Esophagus squamous epithelium (tissue), 5 donors: ENCODE measurements at regions not wholly inside any gene's neighbourhood (a gene's known extent, or its start where the extent isn't known, plus 50 kb on each side); places are given as distances from the start of the nearest gene placed in this dataset.

Experiments
- DNase-seq: peaks from one replicate; lab custom pipeline; 2025; lab: John Stamatoyannopoulos, UW
- H3K27ac ChIP-seq, 4 donors: fragments of 200-600 bp; sonication (generic); one replicate each; pipeline ENCODE4 v1.5.1; 2016 to 2019; ENCODE audit warnings: mild to moderate bottlenecking in 1 of 4
- H3K27me3 ChIP-seq, 4 donors: fragments of 200-600 bp; sonication (generic); 1 replicate in 3 of 4; 2 replicates in 1 of 4; pipeline versions ENCODE4 v1.5.1 to v1.6.0; 2017 to 2021; ENCODE audit warnings: antibody characterized with exemption in 1 of 4
- H3K36me3 ChIP-seq, 3 donors: fragments of 200-600 bp; sonication (generic); one replicate each; pipeline ENCODE4 v1.5.1; 2016 to 2019
- H3K4me1 ChIP-seq, 3 donors: fragments of 200-600 bp; sonication (generic); one replicate each; pipeline ENCODE4 v1.5.1; 2017 to 2019
- H3K4me3 ChIP-seq, 4 donors: fragments of 200-600 bp; sonication (generic); 1 replicate in 3 of 4; 2 replicates in 1 of 4; pipeline ENCODE4 v1.5.1; 2016 to 2019; ENCODE audit warnings: mild to moderate bottlenecking in 2 of 4, moderate library complexity in 1 of 4
- H3K9me3 ChIP-seq, 3 donors: fragments of 200-600 bp; sonication (generic); one replicate each; pipeline ENCODE4 v1.5.1; 2016 to 2019
- CTCF ChIP-seq, 6 experiments: fragments of 450-650 bp in 4 of 6; fragments of 200-600 bp in 2 of 6; sonication (generic) in 2 of 6; IDR thresholded peaks; one replicate each; pipeline ENCODE4 v1.5.1; 2016 to 2019; ENCODE audit warnings: antibody characterized with exemption in 6 of 6, mild to moderate bottlenecking in 4 of 6, moderate library complexity in 4 of 6
- POLR2A ChIP-seq, 4 donors: fragments of 450-650 bp; IDR thresholded peaks; one replicate each; pipeline ENCODE4 v1.6.1; 2017; ENCODE audit warnings: antibody characterized with exemption in 4 of 4, mild to moderate bottlenecking in 4 of 4, moderate library complexity in 3 of 4
- WGBS, 2 donors: methylation state at CpG; one replicate each; pipeline ENCODE4 v1.1.5; 2018; 5-methylcytosine and 5-hydroxymethylcytosine counted together
- intact Hi-C: fragments of 100-400 bp; cut with DNase I; formaldehyde crosslinking; loops from one replicate; pipeline ENCODE4 v1.15.0; 2022
- donor health status: DM: yes; HTN: yes; CAD: no.

DNA sequence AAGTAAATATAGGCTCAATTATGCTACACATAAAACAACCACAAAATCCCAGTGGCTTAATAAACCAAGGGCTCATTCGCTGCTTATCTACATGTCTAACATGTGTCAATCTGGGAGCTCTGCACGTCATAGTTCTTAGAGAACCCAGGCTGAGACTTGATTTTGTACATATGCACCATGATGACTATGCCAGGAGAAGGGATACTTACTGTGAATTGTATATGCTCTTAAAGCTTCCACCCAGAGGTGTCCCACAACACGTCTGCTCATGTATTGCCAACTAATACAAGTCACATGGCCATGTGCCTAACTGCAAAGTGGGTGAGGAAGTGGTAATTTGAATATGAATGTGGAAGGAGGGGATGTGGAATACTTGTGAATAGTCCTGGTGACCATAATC is 262.1 kb downstream of the CPS1 start:
- intact Hi-C loops: no loop called here
- Histone ChIP-seq H3K27ac (no peak overlapping the region), H3K4me1 (no peaks in the 10 kb centered on the region), H3K4me3 (no peak overlapping the region), H3K9me3 (no peaks in the 10 kb centered on the region), H3K36me3 (no peaks in the 10 kb centered on the region), H3K27me3 (no peaks in the 10 kb centered on the region)
- WGBS, 2 donors: 52 to 54% methylated on average over 2 to 3 of the region's 3 CpGs
- no peak for DNase-seq
- no peak for TF ChIP-seq POLR2A (IDR thresholded peaks at IDR 0.05)
- no peak for TF ChIP-seq CTCF (IDR thresholded peaks at IDR 0.05)

DNA sequence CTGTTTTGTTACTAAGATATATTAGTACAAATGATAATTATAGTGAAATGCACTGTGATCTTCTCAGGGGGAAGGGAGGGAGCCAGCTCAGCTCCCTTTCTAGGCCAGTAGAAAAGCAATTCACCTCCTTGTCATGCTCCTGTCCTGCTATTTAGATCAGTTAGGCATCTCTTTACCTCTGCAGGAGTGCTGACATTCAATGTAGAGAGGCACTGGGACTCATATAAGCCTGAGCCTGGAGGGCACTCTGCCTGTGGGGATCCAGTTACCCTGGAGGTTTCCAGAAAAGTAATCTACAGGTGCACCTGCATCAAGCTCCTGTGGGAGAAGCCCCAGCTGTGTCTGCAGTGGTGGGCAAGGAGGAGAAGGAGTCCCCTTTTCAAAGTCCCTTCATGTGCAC is 277.0 kb downstream of the CPS1 start:
- no peaks in the 10 kb centered on the region for H3K36me3 ChIP-seq
- no peak for TF ChIP-seq POLR2A (IDR thresholded peaks at IDR 0.05)
- no peak for TF ChIP-seq CTCF (IDR thresholded peaks at IDR 0.05)
- H3K9me3 ChIP-seq: no peaks in the 10 kb centered on the region
- H3K4me1 ChIP-seq: no peaks in the 10 kb centered on the region
- H3K27ac ChIP-seq: no peak overlapping the region
- intact Hi-C loops: no loop called here
- H3K27me3 ChIP-seq: no peaks in the 10 kb centered on the region
- H3K4me3 ChIP-seq: no peak overlapping the region
- no peak for DNase-seq

DNA sequence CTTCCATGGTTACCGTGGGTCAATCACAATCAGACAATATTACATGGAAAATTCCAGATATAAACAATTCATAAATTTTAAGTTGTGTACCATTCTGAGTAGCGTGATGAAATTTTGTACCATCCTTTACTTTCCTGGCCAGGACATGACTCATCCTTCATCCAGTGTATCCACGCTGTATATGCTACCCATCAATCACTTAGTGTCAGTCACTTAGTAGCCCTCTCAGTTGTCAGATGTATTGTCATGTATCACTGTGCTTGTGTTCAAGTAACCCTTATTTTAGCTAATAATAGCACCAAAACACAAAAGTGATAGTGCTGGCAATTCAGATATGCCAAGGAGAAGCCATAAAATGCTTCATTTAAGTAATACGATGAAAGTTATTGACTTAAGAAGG is 282.6 kb downstream of the CPS1 start:
- Histone ChIP-seq H3K36me3 (no peaks in the 10 kb centered on the region), H3K27ac (no peak overlapping the region), H3K9me3 (no peaks in the 10 kb centered on the region), H3K4me3 (no peak overlapping the region), H3K4me1 (no peaks in the 10 kb centered on the region), H3K27me3 (no peaks in the 10 kb centered on the region)
- DNase-seq: no peak
- no peak for TF ChIP-seq CTCF (IDR thresholded peaks at IDR 0.05)
- TF ChIP-seq POLR2A (IDR thresholded peaks at IDR 0.05): no peak
- intact Hi-C loops: no loop called here
- 71 to 75% methylated on average over 4 of the region's 4 CpGs for WGBS, 2 donors

GRCh38 chr2:210839450-210839849 is 283.1 kb downstream of the CPS1 start:
- Histone ChIP-seq H3K4me3 (no peak overlapping the region), H3K27ac (no peak overlapping the region), H3K4me1 (no peaks in the 10 kb centered on the region), H3K9me3 (no peaks in the 10 kb centered on the region), H3K36me3 (no peaks in the 10 kb centered on the region), H3K27me3 (no peaks in the 10 kb centered on the region)
- TF ChIP-seq POLR2A (IDR thresholded peaks at IDR 0.05): no peak
- intact Hi-C loops: no loop called here
- no peak for DNase-seq

DNA sequence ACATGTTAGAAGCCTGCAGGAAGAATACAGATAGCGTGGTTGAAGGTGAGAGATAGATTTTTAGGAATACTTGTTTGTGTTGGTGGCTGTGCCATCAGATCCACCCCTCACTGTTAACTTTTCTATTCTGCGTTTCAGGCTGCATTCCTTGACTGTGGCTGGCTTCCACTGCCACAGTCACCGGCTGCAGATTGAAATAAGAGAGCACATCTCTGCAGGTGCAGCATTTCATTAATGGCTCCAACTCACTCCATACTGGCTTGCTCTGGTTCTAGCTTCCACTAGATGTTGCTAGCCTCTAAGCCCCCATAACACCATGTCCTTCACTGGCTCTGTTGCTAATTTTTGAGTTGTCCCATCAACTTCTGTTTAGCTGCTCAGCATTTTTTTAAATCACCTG is 286.5 kb downstream of the CPS1 start:
- H3K9me3 ChIP-seq: no peaks in the 10 kb centered on the region
- no peak overlapping the region for H3K27ac ChIP-seq
- no peaks in the 10 kb centered on the region for H3K4me1 ChIP-seq
- no peak for DNase-seq
- intact Hi-C loops: no loop called here
- H3K36me3 ChIP-seq: no peaks in the 10 kb centered on the region
- TF ChIP-seq POLR2A (IDR thresholded peaks at IDR 0.05) (no peak), CTCF (IDR thresholded peaks at IDR 0.05) (no peak)
- no peak overlapping the region for H3K4me3 ChIP-seq
- WGBS, 2 donors: 50 to 53% methylated on average over 3 of the region's 3 CpGs
- no peaks in the 10 kb centered on the region for H3K27me3 ChIP-seq

DNA sequence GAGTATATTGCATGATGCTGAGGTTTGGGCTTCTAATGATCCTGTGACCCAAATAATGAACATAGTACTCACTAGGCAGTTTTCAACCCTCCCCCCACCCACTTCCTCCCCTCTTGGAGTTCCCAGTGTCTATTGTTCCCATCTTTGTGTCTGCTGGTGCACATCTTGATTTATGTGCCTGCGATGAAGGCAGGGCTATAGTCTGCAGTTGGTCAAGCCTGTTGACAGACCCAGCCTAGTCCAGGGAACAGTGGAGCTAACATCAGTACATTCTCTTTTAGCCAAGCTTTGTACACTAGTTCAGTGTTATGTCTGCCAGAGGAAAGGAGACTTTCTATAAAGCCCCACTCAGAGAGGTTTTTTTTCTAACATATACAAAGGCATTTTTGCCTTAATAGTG is 287.6 kb downstream of the CPS1 start:
- H3K27me3 ChIP-seq: no peaks in the 10 kb centered on the region
- TF ChIP-seq CTCF (IDR thresholded peaks at IDR 0.05) (no peak), POLR2A (IDR thresholded peaks at IDR 0.05) (no peak)
- no peak overlapping the region for H3K4me3 ChIP-seq
- H3K4me1 ChIP-seq: no peaks in the 10 kb centered on the region
- no peak overlapping the region for H3K27ac ChIP-seq
- no peaks in the 10 kb centered on the region for H3K9me3 ChIP-seq
- intact Hi-C loops: no loop called here
- DNase-seq: no peak
- H3K36me3 ChIP-seq: no peaks in the 10 kb centered on the region
- 78% methylated on average over 1 of the region's 1 CpG; no CpG with 5 or more reads in 1 of the 2 donors for WGBS, 2 donors
